Umbilical cord (tissue), 1 donor: ENCODE measurements at regions not wholly inside any gene's neighbourhood (a gene's known extent, or its start where the extent isn't known, plus 50 kb on each side); places are given as distances from the start of the nearest gene placed in this dataset.

Source experiments
- DNase-seq: peaks from one replicate; pipeline ENCODE4 v3.0.0-alpha.2; 2015; ENCODE audit warnings: low spot score

DNA sequence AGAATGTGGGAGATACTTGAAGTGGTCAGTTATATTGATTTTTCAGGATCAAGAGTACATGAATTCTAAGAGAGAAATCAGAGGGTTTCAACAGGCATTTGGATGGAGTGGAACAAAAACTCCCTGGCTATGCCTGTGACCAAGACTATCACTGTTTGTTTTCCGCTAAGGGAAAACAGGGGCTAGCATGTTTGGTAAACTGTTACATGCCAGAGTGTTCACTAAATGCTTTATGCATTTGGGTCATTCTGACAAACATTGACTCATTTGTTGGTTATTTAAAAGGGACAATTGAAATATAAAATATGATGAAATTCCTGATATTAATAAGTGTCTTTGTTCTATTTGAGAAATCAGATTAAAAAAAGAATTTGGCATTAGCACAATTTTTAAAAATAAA is 603.9 kb upstream of the KCNMB2 start:
- no peak for DNase-seq

- peak; percentile 32 for DNase-seq
Measured at GRCh38 chr3:177932750-177933660, 603.2 kb upstream of the KCNMB2 start.

- peak; percentile 59 for DNase-seq
Measured at GRCh38 chr3:177934001-177934891, 602.0 kb upstream of the KCNMB2 start.

DNA sequence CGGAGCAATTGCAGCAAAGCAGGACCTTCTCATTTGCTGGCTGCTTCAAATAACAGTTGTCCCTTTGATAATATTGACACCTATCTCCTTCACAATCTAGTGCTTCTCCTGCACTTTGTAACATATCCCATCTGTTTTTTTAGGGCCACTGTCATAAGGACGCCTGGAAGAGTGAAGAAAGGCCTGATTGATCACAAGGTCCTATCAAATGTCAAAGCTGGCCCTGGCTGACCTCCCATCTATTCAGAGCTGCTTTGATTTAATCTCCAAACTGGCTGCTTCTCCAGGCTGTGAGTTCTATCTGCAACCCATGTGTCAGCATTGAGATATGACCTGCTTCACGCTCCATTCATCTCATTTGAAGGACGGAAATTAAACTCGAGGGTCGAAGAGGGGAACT is 601.2 kb upstream of the KCNMB2 start:
- DNase-seq: no peak

- no peak for DNase-seq
Measured at GRCh38 chr3:177936721-177937120, 599.5 kb upstream of the KCNMB2 start.

DNA sequence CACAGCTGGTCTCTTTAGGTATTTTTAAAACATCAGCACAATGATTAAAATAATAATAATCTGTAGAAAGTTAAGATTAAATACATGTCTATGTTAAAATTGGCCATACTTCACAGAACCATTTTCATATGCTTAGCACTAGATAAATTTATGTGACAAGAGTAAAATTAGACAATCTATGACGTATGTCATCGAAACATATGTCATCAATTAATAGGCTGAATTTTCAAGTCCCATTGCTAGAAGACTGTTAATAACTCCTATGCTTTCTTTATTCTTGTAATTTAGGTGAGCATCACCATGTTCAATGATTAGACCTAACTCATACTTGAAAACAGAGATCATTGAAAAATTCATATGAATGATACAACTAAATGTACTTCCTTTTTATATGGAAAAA is 593.3 kb upstream of the KCNMB2 start:
- DNase-seq: no peak

DNA sequence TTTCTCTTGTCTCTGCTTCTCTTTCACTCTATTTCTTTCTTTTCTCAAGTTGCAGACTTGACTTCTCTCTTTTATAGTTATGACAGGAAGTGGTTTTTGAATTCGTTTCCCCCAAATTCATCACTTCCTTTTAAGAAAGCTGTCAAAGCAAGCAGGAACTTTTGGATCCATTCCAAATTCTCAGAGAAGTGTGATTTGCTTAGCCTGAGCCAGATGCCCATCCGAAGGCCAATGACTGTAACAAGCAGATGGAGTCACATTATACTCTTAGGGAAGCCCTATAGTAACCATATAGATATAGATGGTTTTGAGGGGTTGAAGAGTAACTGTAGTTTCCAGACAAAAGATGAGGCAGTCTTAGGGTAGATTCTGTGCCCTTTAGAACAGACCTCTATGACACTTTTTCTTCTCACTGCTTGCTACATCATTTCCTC is 592.0 kb upstream of the KCNMB2 start:
- no peak for DNase-seq

- DNase-seq: no peak
Measured at GRCh38 chr3:177946048-177946447, 590.2 kb upstream of the KCNMB2 start.

DNA sequence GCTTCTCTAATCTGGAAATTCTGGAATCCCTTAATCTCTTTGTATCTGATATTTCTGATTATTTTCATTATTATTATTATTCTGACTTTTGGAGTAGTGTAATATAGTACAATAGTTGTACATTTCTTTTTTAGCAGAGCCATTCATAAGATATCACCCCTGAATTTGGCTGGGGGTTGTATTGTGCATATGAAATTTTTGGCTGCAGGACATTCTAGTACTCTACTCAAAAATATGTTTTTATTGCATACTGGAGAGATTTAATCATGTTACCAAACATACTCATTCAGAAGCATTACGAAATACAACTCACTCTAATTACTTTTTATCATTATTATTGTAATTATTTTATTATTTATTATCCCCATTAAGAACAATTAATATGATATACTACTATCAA is 589.7 kb upstream of the KCNMB2 start:
- no peak for DNase-seq

DNA sequence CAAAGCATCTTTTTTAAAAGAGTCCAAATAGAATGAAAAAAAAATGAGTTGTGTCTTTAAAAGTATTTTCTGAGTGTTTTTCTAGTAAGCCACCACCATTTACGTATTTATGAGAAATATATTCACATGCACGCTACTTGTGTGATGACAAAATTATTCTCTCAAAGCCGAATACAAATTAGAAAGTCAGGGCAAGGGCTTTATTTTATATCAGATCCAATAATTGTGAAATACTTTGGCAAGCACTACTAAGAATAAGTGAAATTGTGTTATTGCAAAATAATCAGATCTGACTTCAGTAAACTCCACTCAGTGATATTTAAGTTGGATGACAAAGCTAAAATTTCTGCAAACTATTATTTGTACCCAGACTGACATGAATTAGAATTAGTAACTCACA is 589.3 kb upstream of the KCNMB2 start:
- DNase-seq: no peak

DNA sequence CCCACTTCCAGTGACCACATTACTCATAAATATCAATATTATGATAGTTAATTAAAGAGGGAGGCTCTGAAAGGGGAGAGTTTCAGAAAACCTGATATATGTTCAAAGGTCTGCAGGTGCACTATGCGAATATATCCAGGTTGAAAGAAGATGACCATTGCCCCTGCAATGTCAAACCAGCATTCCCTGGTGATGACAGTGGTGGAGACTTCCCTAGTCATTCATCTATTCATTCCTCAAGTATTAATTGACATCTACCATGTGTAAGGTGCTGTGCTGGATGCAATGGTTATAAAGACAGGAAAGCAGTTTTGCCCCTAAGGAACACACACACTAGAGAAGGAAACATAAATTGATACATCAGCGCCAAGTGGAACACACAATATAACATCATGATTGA is 588.3 kb upstream of the KCNMB2 start:
- no peak for DNase-seq

DNA sequence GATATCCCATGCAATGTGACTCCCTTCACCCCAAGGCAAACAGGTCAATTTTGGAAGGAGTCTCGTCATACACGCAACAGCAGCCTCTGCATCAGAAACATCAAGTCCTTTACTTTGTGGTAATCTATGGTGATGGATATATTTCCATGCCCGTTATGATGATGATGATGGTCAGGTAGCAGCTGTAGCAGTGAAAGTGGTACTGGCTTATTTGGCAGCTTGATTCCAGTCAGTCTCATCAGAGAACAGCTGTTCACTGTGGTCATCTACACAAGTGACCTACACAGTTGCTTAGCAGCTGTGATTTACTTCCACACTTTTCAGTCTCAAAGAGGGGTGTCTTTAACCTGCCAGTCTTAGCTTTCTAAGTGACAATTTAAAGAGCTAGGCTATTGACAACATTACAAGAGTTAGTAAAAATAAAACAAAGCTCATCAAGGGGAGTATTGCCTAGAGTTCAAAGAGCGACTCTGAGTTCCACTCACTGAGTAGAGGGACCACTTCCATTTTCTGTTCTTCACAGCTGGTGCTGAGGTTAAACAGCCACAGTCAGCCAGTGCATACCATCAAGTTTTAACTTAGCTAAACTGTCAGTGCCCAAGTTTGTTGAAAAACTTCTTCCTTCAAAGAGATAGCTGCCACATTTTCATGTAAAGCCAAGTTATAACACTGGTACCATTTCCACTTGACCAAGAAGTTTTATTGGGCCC is 587.4 kb upstream of the KCNMB2 start:
- no peak for DNase-seq

DNA sequence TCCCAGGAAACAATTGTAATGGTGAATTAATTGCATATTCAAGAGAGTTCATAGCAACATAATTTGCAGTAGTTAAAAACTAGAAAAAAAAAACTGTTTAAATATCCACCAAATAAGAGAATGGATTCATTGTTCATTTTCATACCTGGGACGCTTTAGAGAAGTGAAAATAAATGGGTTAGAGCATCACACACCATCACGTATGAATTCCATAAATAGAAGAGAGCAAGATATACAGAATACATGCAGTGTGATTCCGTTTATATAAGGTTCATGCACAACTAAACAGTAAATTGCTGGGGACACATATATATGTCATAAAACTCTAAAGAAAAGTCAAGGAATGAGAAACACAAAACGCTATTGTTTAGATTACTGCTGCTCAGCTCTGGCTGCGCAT is 577.0 kb upstream of the KCNMB2 start:
- no peak for DNase-seq

GRCh38 chr3:177960014-177960413 is 576.2 kb upstream of the KCNMB2 start:
- no peak for DNase-seq

DNA sequence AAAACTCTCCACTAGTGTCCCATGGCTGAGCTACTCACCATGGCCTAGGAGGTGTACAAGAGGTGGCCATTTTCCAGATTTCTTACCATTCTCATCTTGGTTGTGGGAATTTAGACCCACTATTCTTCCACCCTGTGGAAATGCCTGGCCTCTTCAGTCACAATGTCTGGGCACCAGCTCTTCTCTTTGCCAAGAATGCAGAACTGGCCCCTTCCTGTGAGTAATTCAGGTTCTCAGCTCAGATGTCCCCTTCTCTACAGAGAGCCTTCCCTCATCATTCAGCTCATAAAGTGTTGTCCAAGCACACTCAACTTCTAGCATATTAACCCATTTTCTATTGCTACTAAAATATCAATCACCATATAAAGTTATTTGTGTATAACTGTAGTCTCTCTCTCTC is 575.5 kb upstream of the KCNMB2 start:
- DNase-seq: no peak

DNA sequence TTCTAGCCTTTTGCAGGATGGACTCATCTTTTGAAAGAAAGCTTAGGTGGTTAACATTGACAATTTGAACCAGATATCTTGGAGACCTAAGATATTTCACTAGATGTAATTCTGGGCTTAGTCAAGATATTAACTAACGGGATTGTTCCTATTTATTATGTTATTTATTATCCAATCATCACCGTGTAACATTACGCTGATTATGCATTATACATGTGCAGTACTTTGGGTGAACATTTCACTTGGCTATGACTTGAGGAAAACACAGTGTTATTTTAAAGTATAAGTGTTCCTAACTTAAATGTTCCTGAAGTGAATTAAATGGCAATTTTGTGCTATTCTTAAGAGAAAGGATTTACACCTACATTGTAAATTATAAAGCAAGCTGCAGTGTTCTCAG is 574.5 kb upstream of the KCNMB2 start:
- no peak for DNase-seq

GRCh38 chr3:177966493-177966892 is 569.7 kb upstream of the KCNMB2 start:
- DNase-seq: no peak

- no peak for DNase-seq
Measured at GRCh38 chr3:177968891-177969290, 567.3 kb upstream of the KCNMB2 start.

DNA sequence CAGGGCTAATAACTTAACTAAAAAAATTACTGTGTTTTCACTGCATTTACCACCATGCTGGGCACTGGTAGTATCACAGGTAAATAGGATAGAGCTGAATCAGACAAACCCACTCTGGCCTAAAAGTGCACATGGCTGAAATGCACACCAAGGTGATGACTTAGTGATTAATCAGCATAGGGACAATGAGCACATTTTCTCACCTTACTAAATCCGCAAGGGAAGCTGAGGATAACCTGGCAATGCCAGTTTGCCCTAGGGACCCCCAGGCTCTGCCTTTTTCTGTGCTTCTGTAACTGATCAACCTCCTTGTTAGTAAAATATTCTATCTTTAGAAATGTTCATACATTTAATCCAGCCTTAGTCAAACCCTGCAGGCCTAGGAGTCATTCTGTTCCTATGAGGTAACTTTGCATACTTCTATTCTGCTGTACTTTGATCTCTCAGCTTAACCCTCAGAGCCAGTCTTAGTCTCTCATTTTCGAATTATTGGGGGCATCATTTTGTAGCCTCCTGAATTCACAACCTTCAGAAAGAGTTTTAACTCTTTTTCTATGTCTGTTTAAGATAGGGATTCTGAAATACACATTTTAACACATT is 562.9 kb upstream of the KCNMB2 start:
- DNase-seq: peak; percentile 66

- DNase-seq: no peak
Measured at GRCh38 chr3:177976241-177976640, 560.0 kb upstream of the KCNMB2 start.

DNA sequence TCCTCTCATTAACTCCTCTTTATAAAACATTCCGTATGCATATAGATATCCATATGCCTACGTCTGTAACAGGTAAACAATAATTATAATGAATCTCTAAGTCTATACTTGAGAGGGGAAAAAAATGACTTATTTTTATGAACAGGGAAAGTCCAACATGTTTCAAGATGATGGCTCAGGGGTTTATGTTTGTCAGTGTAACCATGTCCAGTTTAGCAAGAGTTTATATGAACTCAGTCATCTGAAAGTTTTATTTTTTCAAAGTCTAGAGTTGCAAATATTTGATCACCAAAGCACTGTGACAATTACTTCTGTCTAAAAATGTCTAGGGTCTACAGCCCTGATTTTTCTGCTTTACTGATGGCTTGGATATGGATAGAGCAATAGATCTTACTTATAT is 559.4 kb upstream of the KCNMB2 start:
- DNase-seq: no peak
